GM19035 (cell line): ENCODE measurements at regions not wholly inside any gene's neighbourhood (a gene's known extent, or its start where the extent isn't known, plus 50 kb on each side); places are given as distances from the start of the nearest gene placed in this dataset.

Source experiments
- ATAC-seq: cut with Tn5 transposase; IDR thresholded peaks from one replicate; pipeline ENCODE4 v1.9.1; 2021; ENCODE audit not compliant: unreplicated experiment

DNA sequence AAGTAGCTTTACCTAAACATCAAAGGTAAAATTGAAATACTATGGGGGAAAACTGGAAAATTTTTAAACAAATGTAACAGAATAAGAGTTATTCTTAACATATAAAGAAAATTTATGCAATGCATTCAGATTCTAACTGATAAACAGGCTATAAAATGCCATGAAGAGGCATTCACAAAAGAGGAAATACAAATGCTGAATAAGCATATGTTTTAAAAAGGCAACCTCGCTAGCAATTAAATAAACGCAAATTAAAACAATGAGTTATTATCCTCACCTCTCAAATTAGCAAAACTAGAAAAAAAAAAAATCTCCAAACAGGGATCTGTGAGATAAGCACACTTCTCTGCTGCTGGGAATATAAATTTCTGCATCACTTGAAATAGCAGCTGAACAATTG lies 63.2 kb upstream of the BRINP1 start:
- ATAC-seq = no peak

- ATAC-seq = no peak
Observed at GRCh38 chr9:119429302-119429701, 60.1 kb upstream of the BRINP1 start.

DNA sequence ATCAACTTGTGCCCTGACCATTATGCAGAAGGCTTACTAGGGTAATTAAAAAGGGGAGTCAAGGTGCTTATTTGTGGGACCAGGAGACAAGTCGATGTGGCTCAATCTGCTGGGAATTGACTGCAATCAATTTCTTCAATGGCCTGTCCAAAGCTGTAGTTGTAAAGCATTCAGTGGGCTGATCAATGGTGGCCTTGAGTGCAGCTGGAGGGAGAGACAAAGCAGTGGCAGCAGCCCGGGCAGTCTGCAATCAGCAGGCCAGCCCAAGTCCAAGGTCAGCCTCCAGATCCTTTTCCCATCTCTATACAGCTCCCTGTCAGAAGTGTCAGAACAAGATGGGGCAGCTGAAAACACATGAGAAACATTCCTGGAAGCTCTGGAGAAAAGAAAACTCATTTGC lies 51.0 kb upstream of the BRINP1 start:
- ATAC-seq = no peak
